HG03558 (cell line): ENCODE measurements at regions not wholly inside any gene's neighbourhood (a gene's known extent, or its start where the extent isn't known, plus 50 kb on each side); places are given as distances from the start of the nearest gene placed in this dataset.

Source experiments
- ATAC-seq: cut with Tn5 transposase; IDR thresholded peaks from one replicate; pipeline ENCODE4 v1.9.1; 2021; ENCODE audit warnings: moderate number of reproducible peaks; ENCODE audit not compliant: unreplicated experiment; ENCODE audit errors: extremely low read depth

GRCh38 chr10:120402147-120402766 lies 54.8 kb upstream of the PLPP4 start:
- no peak for ATAC-seq

- no peak for ATAC-seq
Measured at GRCh38 chr10:120403109-120403508, 53.9 kb upstream of the PLPP4 start.

- no peak for ATAC-seq
Measured at GRCh38 chr10:120406376-120406775, 50.7 kb upstream of the PLPP4 start.
